GM18951 (cell line): ENCODE measurements at regions not wholly inside any gene's neighbourhood (a gene's known extent, or its start where the extent isn't known, plus 50 kb on each side); places are given as distances from the start of the nearest gene placed in this dataset.
"Not testable (repeated sequence)": the region's sequence is repeated elsewhere in the genome, so short reads cannot be mapped to it uniquely, and the experiment has no call there.

Experiments
- POLR2A ChIP-seq: IDR thresholded peaks from 4 replicates; pipeline ENCODE4 v1.6.1; 2011; ENCODE audit warnings: mild to moderate bottlenecking; ENCODE audit not compliant: insufficient read length, insufficient read depth; ENCODE audit errors: extremely low read depth
- in situ Hi-C: fragments of 300-500 bp; cut with MboI; formaldehyde crosslinking; loops from one replicate; pipeline ENCODE4 v1.12.0; 2022; ENCODE audit warnings: low sequenced_read_pairs, mixed read lengths, inconsistent platforms; ENCODE audit not compliant: unreplicated experiment

DNA sequence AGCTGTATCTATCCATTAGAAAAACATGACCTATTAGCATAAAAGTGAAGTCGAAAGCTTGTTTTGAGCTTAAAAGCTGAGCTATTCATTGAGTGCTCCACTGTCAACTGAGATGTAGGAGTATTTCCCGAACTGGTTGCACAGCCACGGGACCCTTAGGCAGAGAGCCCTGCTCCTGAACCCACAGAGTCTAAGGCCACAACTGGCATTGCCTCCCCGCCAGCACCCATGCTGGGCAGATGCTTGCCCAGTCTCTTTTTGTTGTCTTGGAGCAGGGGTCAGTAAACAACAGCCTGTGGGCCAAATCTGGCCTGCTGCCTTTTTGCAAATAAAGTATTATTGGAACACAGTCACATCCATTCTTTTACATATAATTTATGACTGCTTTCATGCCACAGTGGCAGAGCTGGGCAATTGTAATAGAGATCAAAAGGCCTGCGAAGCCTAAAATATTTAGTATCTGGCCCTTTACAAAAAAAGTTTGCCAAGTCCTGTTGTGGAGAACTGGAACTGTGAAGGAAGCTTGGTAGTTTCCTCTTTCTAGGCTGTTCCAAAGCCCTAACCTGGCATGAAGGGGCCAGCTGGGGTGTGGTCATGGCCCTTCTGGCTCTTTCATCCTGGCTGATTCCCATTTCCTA is 58.4 kb upstream of the WAPL start:
- no peak for TF ChIP-seq POLR2A
- in situ Hi-C loops, result loop anchor here (5.0 kb wide), 1 partner anchor 183 kb away; no protein-coding TSS in a partner anchor

DNA sequence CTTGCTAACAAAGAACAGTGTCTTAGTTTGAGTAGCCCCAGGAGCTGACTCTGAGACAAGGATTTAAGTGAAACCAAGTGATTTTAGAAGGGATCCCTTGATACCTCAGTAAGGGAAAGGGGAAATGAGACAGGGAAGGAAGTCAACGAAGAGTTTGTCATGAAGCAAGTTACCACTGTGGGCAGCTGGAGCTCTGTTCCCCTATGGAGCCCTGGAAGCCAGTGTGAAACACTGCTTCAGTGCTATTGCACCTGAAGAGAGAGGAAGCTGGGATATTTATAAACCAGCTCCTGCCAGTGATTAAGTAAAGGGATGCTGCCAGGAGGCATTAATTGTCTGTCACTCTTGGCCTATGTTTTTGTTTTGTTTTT is 58.9 kb upstream of the WAPL start:
- TF ChIP-seq POLR2A, result no peak
- in situ Hi-C loops, result loop anchor here (5.0 kb wide), 1 partner anchor 183 kb away; no protein-coding TSS in a partner anchor

GRCh38 chr10:86583983-86584382 is 62.4 kb upstream of the WAPL start:
- in situ Hi-C loops, result loop anchor here (5.0 kb wide), 1 partner anchor 187 kb away; no protein-coding TSS in a partner anchor
- TF ChIP-seq POLR2A, result no peak

- in situ Hi-C loops, result no loop called here
- no peak for TF ChIP-seq POLR2A
These were observed 63.7 kb upstream of the WAPL start for GRCh38 chr10:86585037-86585929.

- in situ Hi-C loops, result no loop called here
- no peak for TF ChIP-seq POLR2A
These were observed 64.9 kb upstream of the WAPL start for GRCh38 chr10:86586516-86586915.

GRCh38 chr10:86588781-86589180 is 65.6 kb upstream of the OPN4 start:
- in situ Hi-C loops, result not testable (repeated sequence)

DNA sequence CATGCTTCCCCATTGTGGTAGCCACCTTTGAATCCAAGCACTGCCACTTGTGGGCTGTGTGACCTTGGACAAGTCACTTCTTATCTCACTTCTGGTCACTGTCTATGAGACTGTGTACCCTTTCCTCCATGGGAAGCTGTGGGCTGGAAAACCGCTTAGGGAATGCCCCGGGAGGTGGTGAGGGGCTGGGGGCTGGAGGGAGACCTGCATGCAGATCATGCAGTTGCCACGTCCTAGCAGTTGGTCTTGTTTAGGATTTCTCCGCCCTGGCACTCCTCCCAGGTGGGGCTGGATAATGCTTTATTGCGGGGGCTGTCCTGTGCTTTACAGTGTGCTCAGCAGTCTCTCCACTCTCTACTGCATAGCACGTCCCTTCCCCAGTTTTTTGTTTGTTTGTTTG is 62.9 kb upstream of the OPN4 start:
- no peak for TF ChIP-seq POLR2A
- in situ Hi-C loops, result no loop called here

- in situ Hi-C loops, result no loop called here
These were observed 61.9 kb upstream of the OPN4 start for GRCh38 chr10:86592413-86592812.

DNA sequence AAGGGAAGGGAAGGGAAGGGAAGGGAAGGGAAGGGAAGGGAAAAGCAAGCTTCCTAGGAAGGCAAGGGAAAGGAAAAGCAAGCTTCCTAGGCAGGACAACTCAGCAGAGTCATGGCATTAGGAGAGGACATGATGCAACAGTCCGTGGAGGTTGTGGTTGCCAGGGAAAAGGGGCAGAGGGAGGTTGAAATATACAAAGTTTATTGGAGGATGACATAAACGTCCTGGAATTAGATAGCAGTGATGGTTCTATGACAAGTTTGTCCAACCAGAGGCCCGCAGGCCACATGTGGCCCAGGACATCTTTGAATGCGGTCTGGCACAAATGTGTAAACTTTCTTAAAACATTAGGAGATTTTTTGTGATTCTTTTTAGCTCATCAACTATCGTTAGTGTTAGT is 59.8 kb upstream of the OPN4 start:
- TF ChIP-seq POLR2A, result no peak
- in situ Hi-C loops, result no loop called here

More at GRCh38 chr10:86592413-86592812, 61.9 kb upstream of the OPN4 start:
- no peak for TF ChIP-seq POLR2A

GRCh38 chr10:86595496-86595895 is 58.9 kb upstream of the OPN4 start:
- in situ Hi-C loops, result no loop called here
- no peak for TF ChIP-seq POLR2A

DNA sequence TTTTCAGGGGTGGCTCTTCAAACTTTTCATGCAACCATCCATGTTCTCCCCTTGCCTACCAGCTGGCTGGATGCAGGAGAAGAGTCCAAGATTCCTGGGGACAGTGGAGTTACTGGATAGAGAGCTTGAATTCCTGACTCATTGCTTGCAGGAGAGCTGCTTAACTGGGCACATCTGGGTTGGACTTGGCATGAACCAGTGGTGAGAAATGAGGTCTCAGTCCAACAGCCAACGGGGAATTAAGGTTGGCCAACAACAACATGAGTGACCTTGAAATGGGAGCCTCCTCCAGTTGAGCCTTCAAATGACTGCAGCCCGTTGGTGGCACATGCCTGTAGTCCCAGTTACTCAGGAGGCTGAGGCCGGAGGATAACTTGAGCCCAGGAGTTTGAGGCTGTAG is 58.1 kb upstream of the OPN4 start:
- in situ Hi-C loops, result no loop called here
- TF ChIP-seq POLR2A, result no peak

DNA sequence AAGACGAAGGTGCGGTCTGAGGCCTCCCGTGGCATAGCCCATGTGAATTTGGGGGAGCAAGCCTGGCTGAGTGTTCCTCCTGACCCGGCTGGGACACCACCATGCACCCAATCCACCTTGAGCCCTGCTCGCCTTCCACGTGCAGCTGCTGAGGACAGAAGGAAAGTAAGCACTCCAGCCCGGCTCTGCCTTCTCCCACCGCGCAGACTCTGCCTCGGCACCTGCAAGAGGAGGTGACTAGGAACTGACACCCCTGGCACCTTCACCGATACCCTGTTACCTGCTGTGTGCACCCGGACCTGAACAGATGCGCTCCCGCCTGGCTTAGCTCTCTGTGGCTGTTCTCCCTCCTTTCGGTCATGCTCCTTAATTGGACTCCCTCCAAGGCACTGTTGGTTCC is 57.0 kb upstream of the OPN4 start:
- no peak for TF ChIP-seq POLR2A
- in situ Hi-C loops, result no loop called here

DNA sequence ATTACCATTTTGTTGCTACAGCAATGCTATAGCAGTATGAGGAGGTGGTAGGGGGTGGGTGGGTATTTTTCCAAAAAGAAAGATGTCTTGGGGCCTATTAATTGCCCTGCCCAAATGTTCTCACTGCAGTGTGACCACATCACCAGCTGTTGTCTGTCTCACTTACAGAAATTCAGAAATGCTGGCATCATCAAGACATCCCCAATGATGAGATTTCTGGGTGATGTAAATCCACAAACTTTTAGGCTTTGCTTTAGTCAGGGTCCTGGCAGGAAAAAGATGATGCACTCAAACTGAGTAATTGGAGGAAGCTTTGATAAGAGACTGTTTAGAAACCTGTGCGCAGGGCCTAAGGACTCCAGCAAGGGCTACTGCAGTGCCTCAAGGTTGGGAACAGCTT is 56.2 kb upstream of the OPN4 start:
- no peak for TF ChIP-seq POLR2A
- in situ Hi-C loops, result no loop called here

DNA sequence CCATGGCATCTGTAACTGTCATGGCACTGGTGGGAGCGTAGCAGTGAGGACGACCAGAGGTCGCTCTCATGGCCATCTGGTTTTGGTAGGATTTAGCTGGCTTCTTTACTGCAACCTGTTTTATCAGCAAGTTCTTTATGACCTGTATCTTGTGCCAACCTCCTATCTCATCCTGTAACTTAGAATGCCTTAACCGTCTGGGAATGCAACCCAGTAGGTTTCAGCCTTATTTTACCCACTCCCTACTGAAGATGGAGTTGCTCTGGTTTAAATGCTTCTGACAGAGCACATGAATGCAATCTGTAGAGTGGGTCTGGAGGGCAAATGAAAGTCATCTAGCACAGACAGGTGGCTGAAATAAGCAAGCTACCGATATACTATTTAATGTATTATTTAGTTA is 55.3 kb upstream of the OPN4 start:
- in situ Hi-C loops, result no loop called here
- TF ChIP-seq POLR2A, result no peak

- no peak for TF ChIP-seq POLR2A
- in situ Hi-C loops, result no loop called here
These were observed 54.6 kb upstream of the OPN4 start for GRCh38 chr10:86599729-86600128.
